ENCODE measurements at regions not wholly inside any gene's neighbourhood (a gene's known extent, or its start where the extent isn't known, plus 50 kb on each side); places are given as distances from the start of the nearest gene placed in this dataset.

GRCh38 chr4:136395212-136395722, 1137.0 kb downstream of the PCDH18 start:
- no peak overlapping the region for H3K27ac ChIP-seq (ENCODE audit: low read length)

GRCh38 chr4:136392576-136392975, 1139.7 kb downstream of the PCDH18 start:
- Histone ChIP-seq H3K27ac (ENCODE audit: low read length) (no peak overlapping the region), H3K27me3 (ENCODE audit: control insufficient read depth in 1 of 2, insufficient read depth in 2 of 2, low read length in 2 of 2) (no peaks in the 10 kb centered on the region), H3K4me1 (ENCODE audit: control insufficient read depth, insufficient read depth, low read length) (no peaks in the 10 kb centered on the region), H3K4me3 (ENCODE audit: low read length in 2 of 2) (no peak overlapping the region), H3K9ac (ENCODE audit: low read length in 2 of 2) (no peak overlapping the region), H3K9me3 (ENCODE audit: control insufficient read depth in 2 of 2, low read length in 2 of 2) (no peaks in the 10 kb centered on the region), H3K36me3 (ENCODE audit: control insufficient read depth in 2 of 2, insufficient read depth in 2 of 2, low read length in 2 of 2) (no peaks in the 10 kb centered on the region)

More at GRCh38 chr4:136395212-136395722, 1137.0 kb downstream of the PCDH18 start:
- Histone ChIP-seq H3K4me3 (ENCODE audit: low read length in 2 of 2) (no peak overlapping the region), H3K27me3 (ENCODE audit: control insufficient read depth in 1 of 2, insufficient read depth in 2 of 2, low read length in 2 of 2) (no peaks in the 10 kb centered on the region), H3K36me3 (ENCODE audit: control insufficient read depth in 2 of 2, insufficient read depth in 2 of 2, low read length in 2 of 2) (no peaks in the 10 kb centered on the region), H3K4me1 (ENCODE audit: control insufficient read depth, insufficient read depth, low read length) (no peaks in the 10 kb centered on the region), H3K9ac (ENCODE audit: low read length in 2 of 2) (no peak overlapping the region), H3K9me3 (ENCODE audit: control insufficient read depth in 2 of 2, low read length in 2 of 2) (no peaks in the 10 kb centered on the region)

DNA sequence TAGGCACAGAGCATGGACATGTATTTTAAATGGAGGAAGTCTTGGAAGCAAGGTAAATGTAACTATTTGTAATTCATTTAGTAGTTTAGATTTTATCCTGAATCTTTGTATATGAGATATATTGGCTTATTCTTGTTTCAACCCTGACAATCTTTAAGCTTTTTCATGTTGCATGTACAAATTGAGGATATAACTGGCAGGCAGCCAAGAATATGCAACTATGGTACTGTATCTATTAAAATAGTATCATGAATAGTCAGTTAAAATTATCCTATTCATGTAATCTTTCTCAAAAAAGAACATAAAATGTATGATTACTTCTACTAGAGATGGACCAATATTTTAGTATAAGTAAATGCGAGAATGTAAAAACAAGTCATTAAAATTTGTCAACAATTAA, 1141.5 kb downstream of the PCDH18 start:
- Histone ChIP-seq H3K9me3 (ENCODE audit: control insufficient read depth in 2 of 2, low read length in 2 of 2) (no peaks in the 10 kb centered on the region), H3K4me3 (ENCODE audit: low read length in 2 of 2) (no peak overlapping the region), H3K27ac (ENCODE audit: low read length) (no peak overlapping the region), H3K9ac (ENCODE audit: low read length in 2 of 2) (no peak overlapping the region), H3K4me1 (ENCODE audit: control insufficient read depth, insufficient read depth, low read length) (no peaks in the 10 kb centered on the region), H3K36me3 (ENCODE audit: control insufficient read depth in 2 of 2, insufficient read depth in 2 of 2, low read length in 2 of 2) (no peaks in the 10 kb centered on the region), H3K27me3 (ENCODE audit: control insufficient read depth in 1 of 2, insufficient read depth in 2 of 2, low read length in 2 of 2) (no peaks in the 10 kb centered on the region)

GRCh38 chr4:136383082-136383481, 1149.2 kb downstream of the PCDH18 start:
- H3K9me3 ChIP-seq (ENCODE audit: control insufficient read depth in 2 of 2, low read length in 2 of 2) = no peaks in the 10 kb centered on the region
- H3K9ac ChIP-seq (ENCODE audit: low read length in 2 of 2) = no peak overlapping the region
- H3K27ac ChIP-seq (ENCODE audit: low read length) = no peak overlapping the region
- no peak overlapping the region for H3K4me3 ChIP-seq (ENCODE audit: low read length in 2 of 2)
- H3K27me3 ChIP-seq (ENCODE audit: control insufficient read depth in 1 of 2, insufficient read depth in 2 of 2, low read length in 2 of 2) = no peaks in the 10 kb centered on the region
- H3K36me3 ChIP-seq (ENCODE audit: control insufficient read depth in 2 of 2, insufficient read depth in 2 of 2, low read length in 2 of 2) = no peaks in the 10 kb centered on the region
- H3K4me1 ChIP-seq (ENCODE audit: control insufficient read depth, insufficient read depth, low read length) = no peaks in the 10 kb centered on the region

- H3K4me3 ChIP-seq (ENCODE audit: low read length in 2 of 2) = no peak overlapping the region
- H3K4me1 ChIP-seq (ENCODE audit: control insufficient read depth, insufficient read depth, low read length) = no peaks in the 10 kb centered on the region
- no peaks in the 10 kb centered on the region for H3K9me3 ChIP-seq (ENCODE audit: control insufficient read depth in 2 of 2, low read length in 2 of 2)
- no peaks in the 10 kb centered on the region for H3K36me3 ChIP-seq (ENCODE audit: control insufficient read depth in 2 of 2, insufficient read depth in 2 of 2, low read length in 2 of 2)
- H3K27ac ChIP-seq (ENCODE audit: low read length) = no peak overlapping the region
- H3K9ac ChIP-seq (ENCODE audit: low read length in 2 of 2) = no peak overlapping the region
- no peaks in the 10 kb centered on the region for H3K27me3 ChIP-seq (ENCODE audit: control insufficient read depth in 1 of 2, insufficient read depth in 2 of 2, low read length in 2 of 2)
These were observed 1161.1 kb downstream of the PCDH18 start for GRCh38 chr4:136371231-136371630.

DNA sequence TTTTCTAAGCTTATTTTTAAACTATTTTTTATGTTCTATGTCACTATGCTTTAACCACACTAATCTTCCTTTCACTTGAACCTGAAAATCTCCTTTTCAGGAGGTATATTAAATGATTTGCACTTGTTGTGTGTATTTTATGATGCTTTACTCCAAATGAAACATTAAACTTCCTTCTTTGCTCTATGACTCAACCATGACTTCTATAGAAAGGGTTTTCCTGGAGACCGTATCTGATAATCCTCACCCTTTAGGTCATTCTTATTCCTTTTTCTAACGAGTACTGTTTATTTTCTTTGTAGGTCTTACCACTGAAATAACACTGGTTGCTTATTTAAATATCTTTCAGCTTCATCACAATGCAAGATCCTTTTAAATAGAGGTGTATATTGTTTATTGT, 1163.2 kb downstream of the PCDH18 start:
- Histone ChIP-seq H3K4me1 (ENCODE audit: control insufficient read depth, insufficient read depth, low read length) (no peaks in the 10 kb centered on the region), H3K4me3 (ENCODE audit: low read length in 2 of 2) (no peak overlapping the region), H3K27ac (ENCODE audit: low read length) (no peak overlapping the region), H3K27me3 (ENCODE audit: control insufficient read depth in 1 of 2, insufficient read depth in 2 of 2, low read length in 2 of 2) (no peaks in the 10 kb centered on the region), H3K9ac (ENCODE audit: low read length in 2 of 2) (no peak overlapping the region), H3K9me3 (ENCODE audit: control insufficient read depth in 2 of 2, low read length in 2 of 2) (no peaks in the 10 kb centered on the region), H3K36me3 (ENCODE audit: control insufficient read depth in 2 of 2, insufficient read depth in 2 of 2, low read length in 2 of 2) (no peaks in the 10 kb centered on the region)

GRCh38 chr4:136357556-136357955, 1174.7 kb downstream of the PCDH18 start:
- Histone ChIP-seq H3K36me3 (ENCODE audit: control insufficient read depth in 2 of 2, insufficient read depth in 2 of 2, low read length in 2 of 2) (no peaks in the 10 kb centered on the region), H3K4me1 (ENCODE audit: control insufficient read depth, insufficient read depth, low read length) (no peaks in the 10 kb centered on the region), H3K27ac (ENCODE audit: low read length) (no peak overlapping the region), H3K4me3 (ENCODE audit: low read length in 2 of 2) (no peak overlapping the region), H3K27me3 (ENCODE audit: control insufficient read depth in 1 of 2, insufficient read depth in 2 of 2, low read length in 2 of 2) (no peaks in the 10 kb centered on the region), H3K9me3 (ENCODE audit: control insufficient read depth in 2 of 2, low read length in 2 of 2) (no peaks in the 10 kb centered on the region), H3K9ac (ENCODE audit: low read length in 2 of 2) (no peak overlapping the region)

DNA sequence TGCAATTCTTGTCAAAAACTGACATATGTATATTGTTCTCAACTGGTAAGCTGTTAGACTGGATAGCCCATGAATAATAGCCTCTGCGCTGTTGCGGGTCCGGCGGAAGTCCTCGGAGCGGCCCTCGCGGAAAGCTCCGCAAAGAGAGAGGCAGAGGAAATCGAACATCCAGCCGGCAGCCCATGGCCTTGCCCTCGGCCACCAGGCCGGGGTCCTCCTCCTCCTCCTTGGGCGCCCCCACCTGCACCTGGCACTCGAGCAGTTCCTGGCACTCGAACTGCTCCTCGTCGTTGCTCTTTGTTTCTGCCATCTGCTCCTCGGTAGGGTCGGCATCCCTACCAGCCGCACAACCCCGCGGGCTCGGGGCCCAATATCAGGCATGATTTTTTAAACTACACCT, 1176.3 kb downstream of the PCDH18 start:
- Histone ChIP-seq H3K27ac (ENCODE audit: low read length) (no peak overlapping the region), H3K36me3 (ENCODE audit: control insufficient read depth in 2 of 2, insufficient read depth in 2 of 2, low read length in 2 of 2) (no peaks in the 10 kb centered on the region), H3K27me3 (ENCODE audit: control insufficient read depth in 1 of 2, insufficient read depth in 2 of 2, low read length in 2 of 2) (no peaks in the 10 kb centered on the region), H3K4me1 (ENCODE audit: control insufficient read depth, insufficient read depth, low read length) (no peaks in the 10 kb centered on the region), H3K9me3 (ENCODE audit: control insufficient read depth in 2 of 2, low read length in 2 of 2) (no peaks in the 10 kb centered on the region), H3K4me3 (ENCODE audit: low read length in 2 of 2) (no peak overlapping the region), H3K9ac (ENCODE audit: low read length in 2 of 2) (no peak overlapping the region)

DNA sequence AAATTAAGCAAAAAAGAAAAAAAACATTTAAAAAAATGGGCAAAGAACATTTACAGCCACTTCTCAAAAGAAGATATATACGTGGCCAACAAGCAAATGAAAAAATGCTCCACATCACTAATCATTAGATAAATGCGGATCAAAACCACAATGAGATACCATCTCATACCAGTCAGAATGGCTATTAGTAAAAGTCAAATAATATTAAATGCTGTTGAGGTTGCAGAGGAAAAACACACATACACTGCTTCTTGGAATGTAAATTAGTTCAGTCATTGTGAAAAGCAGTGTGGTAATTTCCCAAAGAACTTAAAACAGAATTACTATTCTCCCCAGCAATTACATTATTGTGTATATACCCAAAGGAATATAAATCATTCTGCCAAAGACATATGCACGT, 1189.0 kb downstream of the PCDH18 start:
- no peak overlapping the region for H3K9ac ChIP-seq (ENCODE audit: low read length in 2 of 2)
- no peaks in the 10 kb centered on the region for H3K9me3 ChIP-seq (ENCODE audit: control insufficient read depth in 2 of 2, low read length in 2 of 2)
- no peak overlapping the region for H3K27ac ChIP-seq (ENCODE audit: low read length)
- no peaks in the 10 kb centered on the region for H3K4me1 ChIP-seq (ENCODE audit: control insufficient read depth, insufficient read depth, low read length)
- H3K4me3 ChIP-seq (ENCODE audit: low read length in 2 of 2) = no peak overlapping the region
- H3K27me3 ChIP-seq (ENCODE audit: control insufficient read depth in 1 of 2, insufficient read depth in 2 of 2, low read length in 2 of 2) = no peaks in the 10 kb centered on the region
- no peaks in the 10 kb centered on the region for H3K36me3 ChIP-seq (ENCODE audit: control insufficient read depth in 2 of 2, insufficient read depth in 2 of 2, low read length in 2 of 2)

DNA sequence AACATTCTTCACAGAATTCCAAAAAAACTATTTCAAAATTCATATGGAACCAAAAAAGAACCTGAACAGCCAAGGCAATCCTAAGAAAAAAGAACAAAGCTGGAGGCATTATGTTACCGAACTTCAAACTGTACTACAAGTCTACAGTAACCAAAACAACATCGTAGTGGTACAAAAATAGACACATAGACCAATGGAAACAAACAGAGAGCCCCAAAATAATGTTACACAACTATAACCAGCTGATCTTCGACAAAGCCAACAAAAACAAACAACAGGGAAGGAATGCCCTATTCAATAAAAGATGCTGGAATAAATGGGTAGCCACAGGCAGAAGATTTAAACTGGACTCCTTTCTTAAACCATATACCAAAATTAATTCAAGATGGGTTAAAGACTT, 1189.6 kb downstream of the PCDH18 start:
- Histone ChIP-seq H3K9me3 (ENCODE audit: control insufficient read depth in 2 of 2, low read length in 2 of 2) (no peaks in the 10 kb centered on the region), H3K9ac (ENCODE audit: low read length in 2 of 2) (no peak overlapping the region), H3K27me3 (ENCODE audit: control insufficient read depth in 1 of 2, insufficient read depth in 2 of 2, low read length in 2 of 2) (no peaks in the 10 kb centered on the region), H3K27ac (ENCODE audit: low read length) (no peak overlapping the region), H3K4me3 (ENCODE audit: low read length in 2 of 2) (no peak overlapping the region), H3K36me3 (ENCODE audit: control insufficient read depth in 2 of 2, insufficient read depth in 2 of 2, low read length in 2 of 2) (no peaks in the 10 kb centered on the region), H3K4me1 (ENCODE audit: control insufficient read depth, insufficient read depth, low read length) (no peaks in the 10 kb centered on the region)

GRCh38 chr4:136337216-136337615, 1195.1 kb downstream of the PCDH18 start:
- Histone ChIP-seq H3K4me3 (ENCODE audit: low read length in 2 of 2) (no peak overlapping the region), H3K9me3 (ENCODE audit: control insufficient read depth in 2 of 2, low read length in 2 of 2) (no peaks in the 10 kb centered on the region), H3K27me3 (ENCODE audit: control insufficient read depth in 1 of 2, insufficient read depth in 2 of 2, low read length in 2 of 2) (no peaks in the 10 kb centered on the region), H3K36me3 (ENCODE audit: control insufficient read depth in 2 of 2, insufficient read depth in 2 of 2, low read length in 2 of 2) (no peaks in the 10 kb centered on the region), H3K27ac (ENCODE audit: low read length) (no peak overlapping the region), H3K9ac (ENCODE audit: low read length in 2 of 2) (no peak overlapping the region), H3K4me1 (ENCODE audit: control insufficient read depth, insufficient read depth, low read length) (no peaks in the 10 kb centered on the region)

All from stomach smooth muscle (tissue), 2 donors.